Bronchial epithelial cell (primary cell): ENCODE measurements at regions not wholly inside any gene's neighbourhood (a gene's known extent, or its start where the extent isn't known, plus 50 kb on each side); places are given as distances from the start of the nearest gene placed in this dataset.

Experiments
- DNase-seq: peaks from one replicate; pipeline ENCODE4 v3.0.0-alpha.2; 2010; ENCODE audit warnings: low read depth
- FAIRE-seq: peaks from 2 replicates; lab custom pipeline; 2011; peaks lifted over from hg19 to GRCh38; lab: Jason Lieb, UNC
- H3K27me3 ChIP-seq: 2 replicates; pipeline ENCODE4 v1.5.1; 2011; ENCODE audit warnings: low read length; ENCODE audit not compliant: control insufficient read depth, insufficient read depth
- H3K36me3 ChIP-seq: 2 replicates; pipeline ENCODE4 v1.5.1; 2011; ENCODE audit warnings: low read length; ENCODE audit not compliant: control insufficient read depth, insufficient read depth
- H3K4me3 ChIP-seq: 2 replicates; pipeline ENCODE4 v1.5.1; 2011; ENCODE audit warnings: mild to moderate bottlenecking, low read depth, low read length, control low read depth
- CTCF ChIP-seq: IDR thresholded peaks from 2 replicates; pipeline ENCODE4 v1.5.1; 2011; ENCODE audit warnings: mild to moderate bottlenecking, moderate library complexity, low read length, control low read depth, inconsistent platforms; ENCODE audit not compliant: insufficient read depth, severe bottlenecking

- no peak overlapping the region for H3K4me3 ChIP-seq
- no peaks in the 10 kb centered on the region for H3K36me3 ChIP-seq
- TF ChIP-seq CTCF, result no peak
- DNase-seq (no peak), FAIRE-seq (no peak)
- H3K27me3 ChIP-seq, result no peaks in the 10 kb centered on the region
Observed at GRCh38 chr5:20498926-20499325, 510.9 kb upstream of the CDH18 start.

- TF ChIP-seq CTCF, result no peak
- Histone ChIP-seq H3K36me3 (no peaks in the 10 kb centered on the region), H3K27me3 (no peaks in the 10 kb centered on the region), H3K4me3 (no peak overlapping the region)
- DNase-seq (no peak), FAIRE-seq (no peak)
Observed at GRCh38 chr5:20498102-20498501, 510.1 kb upstream of the CDH18 start.

GRCh38 chr5:20497356-20497755 lies 509.4 kb upstream of the CDH18 start:
- TF ChIP-seq CTCF, result no peak
- Histone ChIP-seq H3K27me3 (no peaks in the 10 kb centered on the region), H3K36me3 (no peaks in the 10 kb centered on the region), H3K4me3 (no peak overlapping the region)
- FAIRE-seq, result no peak
- peak; percentile 27 for DNase-seq

- TF ChIP-seq CTCF, result no peak
- no peaks in the 10 kb centered on the region for H3K27me3 ChIP-seq
- FAIRE-seq (no peak), DNase-seq (no peak)
- H3K36me3 ChIP-seq, result no peaks in the 10 kb centered on the region
- no peak overlapping the region for H3K4me3 ChIP-seq
Observed at GRCh38 chr5:20494706-20495105, 506.7 kb upstream of the CDH18 start.

- H3K36me3 ChIP-seq, result no peaks in the 10 kb centered on the region
- no peak overlapping the region for H3K4me3 ChIP-seq
- TF ChIP-seq CTCF, result no peak
- FAIRE-seq (no peak), DNase-seq (no peak)
- no peaks in the 10 kb centered on the region for H3K27me3 ChIP-seq
Observed at GRCh38 chr5:20486826-20487225, 498.8 kb upstream of the CDH18 start.

- no peaks in the 10 kb centered on the region for H3K36me3 ChIP-seq
- no peaks in the 10 kb centered on the region for H3K27me3 ChIP-seq
- DNase-seq (no peak), FAIRE-seq (no peak)
- no peak for TF ChIP-seq CTCF
- no peak overlapping the region for H3K4me3 ChIP-seq
Observed at GRCh38 chr5:20476016-20476415, 488.0 kb upstream of the CDH18 start.
